ENCODE measurements at regions not wholly inside any gene's neighbourhood (a gene's known extent, or its start where the extent isn't known, plus 50 kb on each side); places are given as distances from the start of the nearest gene placed in this dataset.
"Not testable (repeated sequence)": the region's sequence is repeated elsewhere in the genome, so short reads cannot be mapped to it uniquely, and the experiment has no call there.

DNA sequence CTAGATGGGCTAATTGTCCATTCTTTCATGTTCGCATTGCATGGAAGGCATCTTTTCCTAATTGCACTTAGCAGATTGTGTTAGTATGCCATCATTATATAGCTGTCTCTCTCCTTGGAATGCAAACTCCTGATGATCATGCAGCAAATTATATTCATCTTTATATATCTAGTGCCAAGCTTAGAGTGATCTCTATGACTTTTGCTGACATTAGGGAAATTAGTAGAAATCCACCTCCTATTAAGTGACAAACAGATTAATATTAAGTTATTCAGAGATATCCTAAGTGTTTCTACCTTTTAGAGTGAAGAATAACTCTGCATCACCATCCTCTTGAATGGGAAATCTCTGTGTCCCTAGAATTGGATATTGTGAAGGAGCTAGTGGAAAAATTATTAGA, 185.6 kb downstream of the FOXG1 start:
- no peak for DNase-seq

DNA sequence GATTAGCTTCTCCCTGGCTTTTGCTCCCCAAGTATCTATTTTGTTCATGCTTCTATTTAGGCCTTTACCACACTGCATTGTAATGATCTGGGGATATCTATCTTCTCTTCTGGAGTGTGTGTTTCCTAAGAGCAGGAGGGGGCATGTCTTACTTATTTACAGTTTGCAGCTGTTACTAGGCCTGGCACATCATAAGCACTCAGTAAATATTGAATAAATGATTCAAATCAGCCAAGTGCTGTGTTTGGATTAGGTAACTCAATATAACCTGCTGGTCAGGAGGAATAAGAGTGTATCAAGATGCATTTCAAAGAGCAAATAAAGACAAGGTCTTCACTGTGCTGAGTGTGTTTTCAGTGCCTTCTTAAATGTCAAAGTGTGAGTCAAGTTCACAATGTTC, 186.1 kb downstream of the FOXG1 start:
- peak in 1 of 2 experiments; percentile 2 for DNase-seq

DNA sequence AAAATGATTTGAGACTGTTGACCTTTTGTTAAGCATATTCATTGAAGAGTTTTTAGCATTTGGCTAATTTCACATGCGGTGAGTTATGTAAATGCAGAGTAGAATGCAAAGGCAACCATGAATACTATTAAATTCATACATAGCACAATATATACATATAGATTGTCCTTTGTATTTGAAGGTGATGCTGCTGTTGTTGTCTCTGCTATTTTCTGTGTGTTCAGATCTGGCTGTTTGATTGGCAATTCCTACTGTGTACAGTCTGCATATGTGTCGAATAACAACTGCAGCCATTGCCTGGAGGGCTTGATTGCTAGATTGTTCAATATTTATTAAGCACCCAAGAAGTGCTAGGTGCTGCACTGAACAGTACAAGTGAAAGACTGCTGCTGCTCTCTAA, 187.4 kb downstream of the FOXG1 start:
- no peak for DNase-seq

DNA sequence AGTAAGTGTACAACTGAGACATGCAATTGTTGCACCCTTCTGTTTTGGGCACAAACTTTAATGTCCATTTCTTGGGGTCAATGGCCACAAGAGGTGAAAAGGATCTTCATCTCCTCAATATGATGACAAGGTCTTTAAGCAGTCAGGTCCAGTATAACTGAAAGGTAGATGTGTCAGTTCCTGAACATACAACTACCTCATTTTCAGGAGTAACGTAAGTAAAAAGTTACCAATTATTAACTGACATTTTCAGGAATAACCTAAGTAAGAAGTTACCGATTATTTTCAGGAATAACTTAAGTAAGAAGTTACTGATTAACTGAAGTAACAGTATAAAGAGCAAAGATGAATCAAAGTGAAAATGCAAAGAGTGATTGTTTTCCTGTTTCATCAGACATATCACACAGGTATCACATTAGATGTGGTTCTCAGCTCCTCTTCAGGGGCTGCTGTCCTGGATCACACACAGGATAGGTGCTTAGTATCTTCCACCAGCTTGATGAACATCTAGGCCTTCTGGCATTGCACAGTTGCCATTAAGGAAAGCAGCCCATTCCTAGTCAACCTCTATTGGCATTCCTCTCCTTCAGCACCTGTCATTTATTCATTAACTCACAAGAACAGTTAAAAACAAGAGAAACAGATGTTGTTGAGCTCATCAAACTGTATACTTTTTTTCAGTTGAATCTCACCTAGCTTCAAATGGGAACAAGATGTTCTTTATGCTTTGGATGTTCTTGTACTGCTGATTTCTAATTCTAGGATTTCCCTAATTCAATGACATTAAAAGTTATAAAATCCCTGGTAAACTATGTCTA, 200.0 kb downstream of the FOXG1 start:
- no peak for DNase-seq

DNA sequence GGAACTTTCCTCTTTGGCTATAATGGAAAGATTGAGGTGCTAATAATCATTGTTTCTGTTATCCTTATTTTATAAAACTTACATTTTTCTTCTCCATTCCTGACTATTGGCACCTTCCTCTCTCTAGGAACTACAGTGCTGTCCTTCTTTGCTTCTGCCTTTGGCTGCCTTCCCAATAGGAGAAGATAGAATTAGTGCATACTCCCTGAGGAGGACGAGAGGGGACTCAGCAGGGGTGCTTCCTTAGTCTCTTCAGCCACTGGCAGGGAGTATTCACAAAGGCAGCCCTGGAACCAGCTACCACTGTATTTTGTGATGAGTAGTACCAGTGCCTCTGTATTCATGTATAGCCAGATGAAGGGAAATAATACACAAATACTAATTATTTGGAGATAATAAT, 208.5 kb downstream of the FOXG1 start:
- no peak for DNase-seq

DNA sequence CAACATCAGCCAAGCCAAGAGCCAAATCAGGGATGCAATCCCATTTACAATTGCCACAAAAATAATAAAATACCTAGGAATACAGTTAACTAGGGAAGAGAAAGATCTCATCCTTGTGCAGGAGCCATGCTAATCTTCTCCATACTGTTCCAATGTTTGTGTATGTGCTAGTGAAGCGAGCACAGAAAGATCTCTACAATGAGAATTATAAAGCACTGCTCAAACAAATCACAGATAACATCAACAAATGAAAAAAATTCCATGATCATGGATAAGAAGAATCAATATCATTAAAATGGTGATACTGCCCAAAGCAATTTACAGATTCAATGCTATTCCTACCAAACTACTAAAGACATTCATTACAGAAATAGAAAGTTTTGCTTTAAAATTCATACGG, 215.6 kb downstream of the FOXG1 start:
- DNase-seq, result no peak

DNA sequence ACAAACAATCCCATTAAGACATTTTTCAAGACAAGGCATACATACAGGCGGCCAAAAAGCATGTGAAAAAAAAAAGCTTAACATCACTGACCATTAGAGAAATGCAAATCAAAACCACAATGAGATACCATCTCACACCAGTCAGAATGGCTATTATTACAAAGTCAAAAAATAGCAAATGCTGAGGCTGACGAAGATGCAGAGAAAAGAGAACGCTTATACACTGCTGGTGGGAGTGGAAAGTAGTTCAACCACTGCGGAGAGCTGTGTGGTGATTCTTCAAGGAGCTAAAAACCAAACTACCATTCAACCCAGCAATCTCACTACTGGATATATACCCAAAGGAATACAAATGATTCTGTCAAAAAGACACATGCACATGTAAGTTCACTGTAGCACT, 216.7 kb downstream of the FOXG1 start:
- DNase-seq, result no peak

DNA sequence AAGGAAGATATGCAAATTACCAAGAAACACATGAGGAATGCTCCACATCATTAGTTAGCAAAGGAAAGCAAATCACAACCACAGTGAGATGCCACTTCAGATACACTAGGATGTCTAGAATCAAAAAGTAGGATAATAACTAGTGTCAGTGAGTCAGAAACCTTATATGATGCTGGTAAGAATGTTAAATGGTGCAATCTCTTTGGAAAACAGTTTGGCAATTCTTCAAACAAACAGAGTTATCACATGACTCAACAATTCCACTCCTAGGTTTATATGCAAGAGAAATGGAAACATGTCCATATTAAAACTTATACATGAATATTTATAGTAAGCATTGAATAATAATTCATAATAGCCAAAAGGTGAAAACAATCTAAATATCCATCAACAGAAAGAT, 220.9 kb downstream of the FOXG1 start:
- DNase-seq, result no peak

DNA sequence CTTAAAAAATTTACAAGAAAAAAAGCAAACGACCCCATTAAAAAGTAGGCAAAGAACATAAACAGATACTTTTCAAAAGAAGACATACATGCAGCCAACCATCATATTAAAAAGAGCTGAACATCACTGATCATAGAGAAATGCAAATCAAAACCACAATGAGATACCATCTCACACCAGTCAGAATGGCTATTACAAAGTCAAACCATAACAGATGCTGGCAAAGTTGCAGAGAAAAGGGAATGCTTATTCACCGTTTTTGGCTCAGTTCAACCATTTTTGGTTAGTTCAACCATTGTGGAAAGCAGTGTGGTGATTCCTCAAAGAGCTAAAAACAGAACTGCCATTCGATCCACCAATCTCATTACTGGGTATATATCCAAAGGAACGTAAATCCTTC, 230.6 kb downstream of the FOXG1 start:
- not testable (repeated sequence) for DNase-seq

DNA sequence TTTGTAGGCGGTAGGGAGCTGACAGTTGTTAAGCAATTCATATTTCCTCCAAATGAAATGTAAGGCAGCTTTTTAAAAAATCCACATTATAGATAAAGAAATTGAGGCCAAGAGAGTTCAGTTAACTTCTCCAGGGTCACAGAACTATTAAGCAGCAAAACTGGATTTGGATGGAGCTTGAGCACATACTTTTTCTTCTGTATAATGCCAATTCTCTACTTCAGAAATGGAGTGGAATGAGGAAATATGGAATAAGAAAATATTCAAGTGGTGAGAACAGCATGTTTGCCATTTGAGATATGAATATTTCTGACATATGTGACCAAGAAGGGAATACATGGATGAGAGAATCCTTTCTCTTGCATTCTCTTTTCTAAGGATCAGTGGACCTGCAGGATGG, 233.1 kb downstream of the FOXG1 start:
- DNase-seq, result no peak

DNA sequence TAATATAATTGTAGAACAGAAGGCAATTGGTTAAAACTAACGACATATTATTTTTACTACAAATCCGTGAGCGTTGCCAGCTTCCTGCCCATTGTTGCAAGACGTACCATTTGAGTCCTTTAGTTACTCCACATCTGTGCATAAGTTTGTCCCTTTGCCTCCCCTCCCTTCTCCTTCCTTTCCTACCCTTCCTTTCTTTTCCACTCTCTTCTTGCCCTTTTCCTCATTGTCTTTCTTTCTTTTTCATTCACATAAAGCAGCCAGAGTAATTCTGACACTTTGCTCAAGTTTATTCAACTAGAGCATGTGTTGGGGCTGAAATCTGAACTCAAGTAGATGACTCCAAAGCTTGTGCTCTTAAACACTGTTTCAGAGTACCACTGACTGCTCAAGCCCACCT, 239.1 kb downstream of the FOXG1 start:
- DNase-seq, result no peak

DNA sequence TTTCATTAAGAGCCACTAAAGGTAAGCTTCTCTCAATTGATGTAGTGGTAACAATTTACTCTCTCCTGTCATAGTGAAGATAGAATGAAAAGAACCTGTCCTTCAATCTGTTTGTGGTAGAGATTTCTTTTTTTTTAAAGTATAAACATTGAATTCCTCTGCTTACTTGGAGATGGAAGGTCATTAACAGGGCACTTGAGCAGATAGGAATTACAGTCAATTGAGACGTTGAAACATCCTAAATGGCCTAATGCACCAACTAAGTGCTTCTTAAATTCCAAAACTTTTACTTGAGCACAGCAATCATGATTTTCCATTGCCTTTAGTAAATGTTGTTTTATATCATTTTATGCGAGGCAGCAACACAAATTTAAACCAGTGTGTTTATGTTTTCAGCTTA, 241.4 kb downstream of the FOXG1 start:
- no peak for DNase-seq

DNA sequence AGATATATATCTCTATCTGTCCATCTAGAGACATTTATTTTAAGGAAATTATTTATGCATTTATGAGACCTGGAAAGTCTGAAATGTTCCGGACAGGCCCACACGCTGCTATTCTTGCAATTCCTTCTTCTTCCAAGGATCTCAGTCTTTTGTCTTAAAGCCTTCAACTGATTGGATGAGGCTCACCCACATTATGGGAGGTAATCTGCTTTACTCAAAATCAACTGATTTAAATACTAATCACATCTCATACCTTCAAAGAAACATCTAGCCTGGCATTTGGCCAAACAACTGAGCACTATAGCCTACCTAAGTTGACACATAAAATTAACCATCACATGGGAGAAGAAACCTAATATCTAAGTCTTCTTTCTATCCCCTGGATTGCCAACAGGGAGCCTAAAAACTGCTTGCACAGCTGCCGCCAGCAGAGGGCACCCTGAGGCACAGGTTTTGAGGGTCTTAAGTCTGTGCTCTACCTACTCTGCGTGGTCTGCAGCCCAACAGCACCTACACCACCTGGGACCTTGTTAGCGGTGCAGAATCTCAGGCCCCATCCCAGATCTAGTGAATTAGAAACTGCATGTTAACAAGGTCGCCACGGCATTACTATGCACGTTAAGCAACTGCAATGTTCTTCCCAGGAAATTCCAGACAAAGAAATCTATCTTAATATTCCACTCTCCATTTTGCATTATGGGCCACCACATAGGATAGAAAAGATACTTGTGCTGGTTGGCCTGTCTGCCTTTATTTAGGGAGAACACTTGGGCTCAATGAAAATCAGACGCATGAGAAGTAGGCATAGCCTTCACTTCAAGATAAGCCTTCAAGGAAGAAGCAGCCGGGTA, 249.7 kb downstream of the FOXG1 start:
- no peak for DNase-seq

DNA sequence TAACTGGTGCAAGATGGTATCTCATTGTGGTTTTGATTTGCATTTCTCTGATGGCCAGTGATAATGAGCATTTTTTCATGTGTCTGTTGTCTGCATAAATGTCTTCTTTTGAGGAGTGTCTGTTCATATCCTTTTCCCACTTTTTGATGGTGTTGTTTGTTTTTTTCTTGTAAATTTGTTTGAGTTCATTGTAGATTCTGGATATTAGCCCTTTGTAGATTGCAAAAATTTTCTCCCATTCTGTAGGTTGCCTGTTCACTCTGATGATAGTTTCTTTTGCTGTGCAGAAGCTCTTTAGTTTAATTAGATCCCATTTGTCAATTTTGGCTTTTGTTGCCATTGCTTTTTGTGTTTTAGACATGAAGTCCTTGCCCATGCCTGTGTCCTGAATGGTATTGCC, 256.9 kb downstream of the FOXG1 start:
- not testable (repeated sequence) for DNase-seq

DNA sequence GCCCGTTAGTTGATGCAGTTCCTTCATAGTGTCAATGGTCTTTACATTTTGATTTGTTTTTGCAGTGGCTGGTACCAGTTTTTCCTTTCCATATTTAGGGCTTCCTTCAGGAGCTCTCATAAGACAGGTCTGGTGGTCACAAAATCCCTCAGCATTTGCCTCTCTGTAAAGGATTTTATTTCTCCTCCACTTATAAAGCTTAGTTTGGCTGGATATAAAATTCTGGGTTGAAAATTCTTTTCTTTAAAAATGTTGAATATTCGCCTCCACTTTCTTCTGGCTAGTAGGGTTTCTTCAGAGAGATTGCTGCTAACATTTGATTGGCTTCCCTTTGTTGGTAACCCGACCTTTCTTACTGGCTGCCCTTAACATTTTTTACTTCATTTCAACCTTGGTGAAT, 260.9 kb downstream of the FOXG1 start:
- not testable (repeated sequence) for DNase-seq

DNA sequence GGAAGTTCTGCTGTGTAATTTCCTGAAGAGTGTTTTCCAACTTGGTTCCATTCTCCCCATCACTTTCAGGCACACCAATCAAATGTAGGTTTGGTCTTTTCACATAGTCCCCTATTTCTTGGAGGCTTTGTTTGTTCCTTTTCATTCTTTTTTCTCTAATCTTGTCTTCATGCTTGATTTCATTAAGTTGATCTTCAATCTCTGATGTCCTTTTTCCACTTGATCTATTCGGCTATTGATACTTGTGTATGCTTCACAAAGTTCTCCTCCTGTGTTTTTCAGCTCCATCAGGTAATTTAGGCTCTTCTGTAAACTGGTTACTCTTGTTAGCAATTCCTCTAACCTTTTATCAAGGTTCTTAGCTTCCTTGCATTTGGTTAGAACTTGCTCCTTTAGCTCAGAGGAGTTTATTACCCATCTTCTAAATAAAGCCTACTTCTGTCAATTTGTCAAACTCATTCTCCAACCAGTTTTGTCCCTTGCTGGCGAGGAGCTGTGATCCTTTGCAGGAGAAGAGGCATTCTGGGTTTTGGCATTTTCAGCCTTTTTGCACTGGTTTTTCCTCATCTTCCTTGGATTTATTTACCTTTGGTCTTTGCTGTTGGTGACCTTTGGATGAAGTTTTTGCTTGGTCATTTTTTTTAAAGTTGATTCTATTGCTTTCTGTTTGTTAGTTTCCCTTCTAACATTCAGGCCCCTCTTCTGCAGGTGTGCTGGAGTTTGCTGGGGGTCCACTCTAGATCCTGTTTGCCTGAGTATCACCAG, 261.5 kb downstream of the FOXG1 start:
- DNase-seq, result not testable (repeated sequence)

DNA sequence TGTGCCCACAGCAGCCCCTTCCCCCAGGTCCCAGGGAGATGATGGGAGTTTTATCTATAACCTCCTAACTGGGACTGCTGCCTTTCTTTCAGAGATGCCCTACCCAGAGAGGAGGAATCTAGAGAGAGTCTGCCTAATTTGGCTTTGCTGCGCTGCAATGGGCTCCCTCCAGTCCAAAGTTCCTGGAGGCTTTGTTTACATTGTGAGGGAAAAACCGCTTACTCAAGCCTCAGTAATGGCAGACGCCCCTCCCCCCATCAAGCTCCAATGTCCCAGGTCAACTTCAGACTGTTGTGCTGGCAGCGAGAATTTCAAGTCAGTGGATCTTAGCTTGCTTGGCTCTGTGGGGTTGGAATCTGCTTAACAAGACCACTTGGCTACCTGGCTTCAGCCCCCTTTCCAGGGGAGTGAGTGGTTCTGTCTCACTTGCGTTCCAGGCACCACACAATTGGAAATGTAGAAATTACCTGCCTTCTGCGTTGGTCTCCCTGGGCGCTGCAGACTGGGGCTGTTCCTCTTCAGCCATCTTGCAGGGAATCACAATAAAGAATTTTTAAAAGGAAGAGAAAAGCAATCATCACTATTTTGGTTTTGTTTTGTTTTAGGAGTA, 262.5 kb downstream of the FOXG1 start:
- no peak for DNase-seq

DNA sequence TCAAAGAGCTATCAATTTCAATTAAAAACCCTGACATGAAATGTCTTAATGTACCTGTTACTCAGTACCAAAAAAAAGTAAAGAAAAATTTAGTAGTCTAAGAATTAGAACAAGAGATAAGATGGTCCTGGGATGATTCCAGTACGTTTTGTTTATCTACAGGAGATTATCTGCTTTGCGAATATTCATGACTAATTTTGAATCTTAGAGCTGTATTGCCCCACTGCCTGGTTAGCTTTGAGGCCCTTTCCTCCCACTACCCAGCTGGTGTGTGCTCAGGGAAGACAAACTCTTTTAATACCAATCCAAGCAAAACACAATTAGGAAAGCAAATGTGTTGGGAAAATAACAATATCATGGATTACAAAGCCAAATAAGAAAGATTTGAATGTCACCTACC, 263.5 kb downstream of the FOXG1 start:
- DNase-seq, result peak in 1 of 2 experiments; percentile 47

DNA sequence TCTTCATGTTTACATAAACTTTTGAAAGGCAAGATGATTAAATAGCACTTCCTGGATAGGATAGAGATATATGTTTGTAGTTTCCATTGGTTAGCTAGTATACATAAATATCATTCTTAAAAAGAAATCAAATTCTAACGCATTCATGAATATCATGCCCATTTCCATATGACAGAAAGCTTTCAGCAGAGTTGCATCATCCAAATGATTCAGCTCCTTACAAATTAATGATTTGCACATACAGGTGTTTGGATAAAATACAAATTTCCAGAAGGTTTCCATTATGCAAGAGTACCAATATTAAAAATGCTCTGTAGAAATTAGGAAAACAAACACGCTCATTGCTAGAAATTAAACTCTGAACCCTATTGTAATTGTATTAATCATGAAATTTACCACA, 264.4 kb downstream of the FOXG1 start:
- DNase-seq, result peak in 1 of 2 experiments; percentile 9

DNA sequence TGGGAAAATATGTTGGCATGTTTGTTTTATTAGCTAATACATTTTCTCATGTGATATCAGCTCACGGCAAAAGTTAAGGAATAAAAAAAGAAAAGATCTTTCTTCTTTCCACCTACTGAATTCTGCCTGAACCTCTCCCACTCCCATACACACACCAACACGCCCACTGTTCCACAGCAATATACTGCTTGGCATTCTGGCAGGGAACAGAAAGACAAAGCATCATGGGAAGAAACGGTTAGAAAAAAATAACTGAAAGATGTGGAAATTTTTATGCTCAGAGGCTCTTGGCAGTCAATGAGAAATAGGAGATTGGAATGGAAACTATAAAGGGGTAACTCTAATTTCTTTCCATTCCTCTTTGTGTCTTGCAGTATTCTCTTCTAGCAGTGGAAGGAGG, 268.5 kb downstream of the FOXG1 start:
- no peak for DNase-seq

DNA sequence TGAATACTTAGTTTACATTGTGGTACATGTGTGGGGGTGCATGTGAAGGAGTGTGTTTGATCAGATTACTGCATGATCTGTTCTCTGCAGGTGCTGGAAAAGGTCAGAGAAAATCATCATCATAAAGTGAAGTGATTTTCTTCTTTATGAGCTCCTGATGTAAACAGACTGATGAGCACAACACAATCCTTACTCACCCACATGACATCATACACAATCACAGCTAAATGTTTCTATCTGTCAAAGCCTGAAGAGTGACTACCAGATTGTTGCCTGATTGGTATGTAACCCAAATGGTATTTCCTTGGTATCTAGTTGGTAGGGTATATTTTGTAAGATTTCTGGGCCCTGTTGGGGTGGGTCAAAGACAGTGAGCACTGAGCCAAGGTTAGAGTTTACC, 270.8 kb downstream of the FOXG1 start:
- no peak for DNase-seq

DNA sequence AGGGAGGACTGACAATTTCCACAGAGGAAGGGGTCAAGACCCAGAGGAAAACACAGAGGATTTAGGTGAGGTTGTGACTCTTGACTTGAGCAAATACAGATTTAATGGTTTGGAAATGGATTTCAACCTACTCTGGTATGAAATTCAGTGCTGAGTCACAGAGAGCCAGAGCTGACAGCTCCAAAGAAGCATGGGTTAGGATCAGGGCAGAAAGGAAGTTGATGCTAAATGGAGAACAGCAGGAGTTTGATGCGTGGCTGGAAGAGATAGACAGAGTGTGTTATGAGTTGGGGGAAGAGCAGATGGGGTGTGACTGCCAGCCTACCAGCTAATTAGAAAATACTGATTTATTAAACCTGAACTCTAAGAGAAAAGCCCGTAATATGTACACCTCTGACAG, 272.6 kb downstream of the FOXG1 start:
- DNase-seq, result no peak

DNA sequence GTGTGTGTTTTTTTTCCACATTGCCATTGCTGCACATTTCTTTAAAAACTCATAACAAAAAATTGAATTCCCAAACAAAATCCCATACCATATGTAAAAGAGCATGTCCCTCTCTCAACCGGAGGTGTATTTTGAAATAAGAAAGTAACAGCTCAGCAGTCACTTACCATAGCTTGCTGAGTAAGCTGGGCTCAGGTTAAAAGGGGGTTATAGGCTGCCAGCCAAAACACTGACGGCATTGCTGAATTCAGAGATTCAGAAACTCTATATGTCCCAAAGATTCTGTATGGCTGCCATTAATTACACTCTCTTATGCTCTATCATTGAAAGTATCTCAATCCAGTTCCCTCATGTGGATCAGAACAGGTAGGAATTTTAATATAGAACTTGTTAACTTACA, 276.0 kb downstream of the FOXG1 start:
- no peak for DNase-seq
